CD14-positive monocyte (primary cell): ENCODE measurements at regions not wholly inside any gene's neighbourhood (a gene's known extent, or its start where the extent isn't known, plus 50 kb on each side); places are given as distances from the start of the nearest gene placed in this dataset.

Experiments
- DNase-seq, 3 donors: peaks; one replicate each; pipeline ENCODE4 v3.0.0-alpha.2; 2011 to 2022
- H2AFZ ChIP-seq: 2 replicates; pipeline ENCODE4 v1.6.0; 2012; ENCODE audit warnings: mild to moderate bottlenecking, low read depth, low read length, inconsistent platforms; ENCODE audit not compliant: insufficient read depth, poor library complexity, severe bottlenecking
- H3K27ac ChIP-seq, 2 donors: 1 replicate in 1 of 2; 2 replicates in 1 of 2; pipeline ENCODE4 v1.5.1; 2012 to 2013; ENCODE audit warnings: low read length in 2 of 2, control low read depth in 1 of 2, inconsistent platforms in 1 of 2, low read depth in 1 of 2, mild to moderate bottlenecking in 1 of 2
- H3K27me3 ChIP-seq, 2 donors: one replicate each; pipeline versions ENCODE4 v1.6.0 to v1.6.1; 2011 to 2013; ENCODE audit warnings: low read length in 2 of 2; ENCODE audit not compliant: control insufficient read depth in 2 of 2, insufficient read depth in 2 of 2
- H3K36me3 ChIP-seq, 2 donors: replicated peaks in 1 of 2; 1 replicate in 1 of 2; 2 replicates in 1 of 2; pipeline versions ENCODE4 v1.5.1 to v1.6.1; 2012 to 2013; ENCODE audit warnings: low read length in 2 of 2, control low read depth in 1 of 2, inconsistent platforms in 1 of 2, mild to moderate bottlenecking in 1 of 2; ENCODE audit not compliant: insufficient read depth in 2 of 2, control insufficient read depth in 1 of 2
- H3K4me1 ChIP-seq, 2 donors: 1 replicate in 1 of 2; 2 replicates in 1 of 2; pipeline versions ENCODE4 v1.5.1 to v1.6.1; 2012 to 2013; ENCODE audit warnings: low read length in 2 of 2, control low read depth in 1 of 2, inconsistent platforms in 1 of 2, mild to moderate bottlenecking in 1 of 2, moderate library complexity in 1 of 2; ENCODE audit not compliant: insufficient read depth in 2 of 2, control insufficient read depth in 1 of 2
- H3K4me2 ChIP-seq: replicated peaks from 2 replicates; pipeline ENCODE3; 2012; ENCODE audit warnings: low read length, moderate library complexity, mild to moderate bottlenecking; ENCODE audit not compliant: poor library complexity, severe bottlenecking; ENCODE audit errors: extremely low read depth
- H3K4me3 ChIP-seq, 3 experiments: fragments of 200-600 bp in 1 of 3; sonication (generic) in 1 of 3; replicated peaks in 1 of 3; 1 replicate in 2 of 3; 2 replicates in 1 of 3; pipeline ENCODE4 v1.5.1; 2011 to 2013; ENCODE audit warnings: low read length in 3 of 3, mild to moderate bottlenecking in 3 of 3, control low read depth in 2 of 3, low read depth in 2 of 3, inconsistent platforms in 1 of 3, moderate library complexity in 1 of 3
- H3K79me2 ChIP-seq: 2 replicates; pipeline ENCODE4 v1.6.0; 2012; ENCODE audit warnings: mild to moderate bottlenecking, control low read depth, inconsistent platforms, low read length, moderate library complexity; ENCODE audit not compliant: insufficient read depth
- H3K9ac ChIP-seq: 2 replicates; pipeline ENCODE4 v1.6.0; 2017; ENCODE audit warnings: low read length, mild to moderate bottlenecking; ENCODE audit not compliant: insufficient read depth, poor library complexity, severe bottlenecking
- H3K9me3 ChIP-seq, 2 donors: replicated peaks in 1 of 2; 1 replicate in 1 of 2; 2 replicates in 1 of 2; pipeline versions ENCODE4 v1.5.1 to v1.6.1; 2012 to 2013; ENCODE audit warnings: low read length in 2 of 2, control low read depth in 1 of 2; ENCODE audit not compliant: control insufficient read depth in 1 of 2, insufficient read depth in 1 of 2
- H4K20me1 ChIP-seq: 2 replicates; pipeline ENCODE4 v1.6.0; 2012; ENCODE audit warnings: mild to moderate bottlenecking, low read length, control low read depth, moderate library complexity; ENCODE audit not compliant: insufficient read depth
- H3K27ac Mint-ChIP-seq, 7 donors: one replicate each; pipeline ENCODE4 v1.8.0; 2020; ENCODE audit warnings: mild to moderate bottlenecking in 7 of 7, mixed read lengths in 7 of 7, moderate library complexity in 6 of 7, inconsistent platforms in 2 of 7
- H3K27me3 Mint-ChIP-seq, 3 donors: one replicate each; pipeline ENCODE4 v1.8.0; 2021 to 2022; ENCODE audit warnings: low read depth in 3 of 3, mild to moderate bottlenecking in 3 of 3, mixed read lengths in 3 of 3, moderate library complexity in 3 of 3, inconsistent platforms in 1 of 3
- H3K36me3 Mint-ChIP-seq, 2 donors: one replicate each; pipeline ENCODE4 v1.8.0; 2020; ENCODE audit warnings: mixed read lengths in 2 of 2, inconsistent platforms in 1 of 2, mild to moderate bottlenecking in 1 of 2
- H3K4me1 Mint-ChIP-seq: one replicate; pipeline ENCODE4 v1.8.0; 2020; ENCODE audit warnings: mild to moderate bottlenecking, mixed read lengths
- H3K4me3 Mint-ChIP-seq, 2 donors: one replicate each; pipeline ENCODE4 v1.8.0; 2020; ENCODE audit warnings: mild to moderate bottlenecking in 2 of 2, mixed read lengths in 2 of 2, moderate library complexity in 1 of 2
- H3K9me3 Mint-ChIP-seq, 7 donors: one replicate each; pipeline ENCODE4 v1.8.0; 2020 to 2022; ENCODE audit warnings: mixed read lengths in 7 of 7, mild to moderate bottlenecking in 6 of 7, moderate library complexity in 6 of 7, inconsistent platforms in 2 of 7
- WGBS: methylation state at CpG from one replicate; pipeline ENCODE4 v1.1.5; 2013; ENCODE audit warnings: missing lambda C conversion rate; ENCODE audit not compliant: insufficient coverage; 5-methylcytosine and 5-hydroxymethylcytosine counted together
- intact Hi-C, 2 donors: fragments of 100-400 bp; cut with micrococcal nuclease; formaldehyde crosslinking; loops; one replicate each; pipeline versions ENCODE4 v1.15.0 to v1.15.1; 2023
- TF ChIP-seq, protein P1 (sequence below): fragments of 200-600 bp; IDR thresholded peaks from one replicate; pipeline ENCODE4 v1.8.0; 2022; ENCODE audit warnings: antibody characterized with exemption, mild to moderate bottlenecking

DNA sequence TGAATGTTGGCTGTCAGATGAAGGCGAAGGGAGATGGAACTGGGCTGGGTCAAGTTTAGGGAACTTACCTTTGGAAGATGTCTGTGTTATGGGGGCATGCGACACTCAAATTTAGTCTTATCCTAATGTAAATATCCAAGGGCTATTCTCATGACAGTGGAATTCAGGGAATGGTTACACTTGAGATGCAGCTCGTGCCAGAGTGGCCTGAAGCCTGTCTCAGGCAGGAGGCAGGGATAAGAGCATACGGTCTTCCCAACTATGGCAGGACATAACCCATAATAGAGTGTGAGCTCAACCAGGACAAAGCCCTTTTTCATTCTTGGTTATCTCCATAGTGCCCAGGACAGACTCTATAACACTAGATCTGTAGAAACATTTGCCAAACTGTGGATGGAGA, 393.3 kb upstream of the CDH11 start:
- TF ChIP-seq, protein P1, sequence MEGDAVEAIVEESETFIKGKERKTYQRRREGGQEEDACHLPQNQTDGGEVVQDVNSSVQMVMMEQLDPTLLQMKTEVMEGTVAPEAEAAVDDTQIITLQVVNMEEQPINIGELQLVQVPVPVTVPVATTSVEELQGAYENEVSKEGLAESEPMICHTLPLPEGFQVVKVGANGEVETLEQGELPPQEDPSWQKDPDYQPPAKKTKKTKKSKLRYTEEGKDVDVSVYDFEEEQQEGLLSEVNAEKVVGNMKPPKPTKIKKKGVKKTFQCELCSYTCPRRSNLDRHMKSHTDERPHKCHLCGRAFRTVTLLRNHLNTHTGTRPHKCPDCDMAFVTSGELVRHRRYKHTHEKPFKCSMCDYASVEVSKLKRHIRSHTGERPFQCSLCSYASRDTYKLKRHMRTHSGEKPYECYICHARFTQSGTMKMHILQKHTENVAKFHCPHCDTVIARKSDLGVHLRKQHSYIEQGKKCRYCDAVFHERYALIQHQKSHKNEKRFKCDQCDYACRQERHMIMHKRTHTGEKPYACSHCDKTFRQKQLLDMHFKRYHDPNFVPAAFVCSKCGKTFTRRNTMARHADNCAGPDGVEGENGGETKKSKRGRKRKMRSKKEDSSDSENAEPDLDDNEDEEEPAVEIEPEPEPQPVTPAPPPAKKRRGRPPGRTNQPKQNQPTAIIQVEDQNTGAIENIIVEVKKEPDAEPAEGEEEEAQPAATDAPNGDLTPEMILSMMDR = no peak
- intact Hi-C loops = no loop called here
- Histone ChIP-seq H4K20me1 (no peaks in the 10 kb centered on the region), H3K36me3 (no peaks in the 10 kb centered on the region), H3K9ac (no peak overlapping the region), H2AFZ (no peak overlapping the region), H3K79me2 (no peaks in the 10 kb centered on the region), H3K4me1 (no peaks in the 10 kb centered on the region), H3K27ac (no peak overlapping the region), H3K9me3 (no peaks in the 10 kb centered on the region), H3K4me3 (no peak overlapping the region), H3K27me3 (no peaks in the 10 kb centered on the region), H3K4me2 (no peak overlapping the region)
- 90% methylated on average over 2 of the region's 4 CpGs for WGBS
- Mint-ChIP-seq H3K9me3 (peaks cover 0 to 6% (median 2%) of the 10 kb centered on the region in 7 donors), H3K4me1 (no peaks in the 10 kb centered on the region), H3K4me3 (no peak overlapping the region), H3K27ac (no peak overlapping the region), H3K27me3 (peaks cover 1 to 2% (median 1%) of the 10 kb centered on the region in 3 donors), H3K36me3 (no peaks in the 10 kb centered on the region)
- DNase-seq = no peak

DNA sequence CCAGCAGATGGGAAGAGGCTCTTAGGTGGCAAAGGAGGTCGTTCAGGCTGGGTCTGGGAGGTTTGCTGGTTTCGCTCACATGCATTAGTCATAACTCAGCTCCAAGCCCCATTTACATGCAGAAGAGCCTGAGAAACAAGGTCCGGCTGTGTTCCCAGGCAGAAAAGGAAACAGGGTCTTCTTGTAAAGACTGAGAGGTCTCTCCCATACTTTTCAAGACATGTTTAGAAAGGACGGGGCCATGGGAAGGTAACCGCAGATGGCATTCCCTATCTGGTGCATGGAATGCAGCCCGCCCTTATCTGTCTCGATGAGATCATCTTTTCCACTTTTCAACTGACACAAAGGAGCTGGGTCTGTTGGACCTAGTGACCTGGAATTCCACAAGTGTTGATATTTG, 389.0 kb upstream of the CDH11 start:
- intact Hi-C loops = no loop called here

More for the DNA sequence above, 389.0 kb upstream of the CDH11 start:
- no peaks in the 10 kb centered on the region for H3K36me3 ChIP-seq
- no peak overlapping the region for H3K4me2 ChIP-seq
- no peaks in the 10 kb centered on the region for H4K20me1 ChIP-seq
- H3K27ac ChIP-seq = no peak overlapping the region
- WGBS = 92% methylated on average over 2 of the region's 7 CpGs
- no peaks in the 10 kb centered on the region for H3K36me3 Mint-ChIP-seq
- H3K9me3 ChIP-seq = no peaks in the 10 kb centered on the region
- H3K4me1 Mint-ChIP-seq = no peaks in the 10 kb centered on the region
- no peak overlapping the region for H3K27ac Mint-ChIP-seq
- TF ChIP-seq, protein P1 = no peak
- no peak overlapping the region for H3K9ac ChIP-seq
- H3K4me3 ChIP-seq = no peak overlapping the region
- H3K4me3 Mint-ChIP-seq = no peak overlapping the region
- H3K4me1 ChIP-seq = no peaks in the 10 kb centered on the region
- H2AFZ ChIP-seq = no peak overlapping the region
- H3K9me3 Mint-ChIP-seq = peaks cover 0 to 9% (median 3%) of the 10 kb centered on the region in 7 donors
- H3K79me2 ChIP-seq = no peaks in the 10 kb centered on the region
- no peak for DNase-seq
- no peaks in the 10 kb centered on the region for H3K27me3 ChIP-seq
- H3K27me3 Mint-ChIP-seq = peaks cover 0 to 2% (median 1%) of the 10 kb centered on the region in 3 donors
